ENCODE measurements at regions not wholly inside any gene's neighbourhood (a gene's known extent, or its start where the extent isn't known, plus 50 kb on each side); places are given as distances from the start of the nearest gene placed in this dataset.

DNA sequence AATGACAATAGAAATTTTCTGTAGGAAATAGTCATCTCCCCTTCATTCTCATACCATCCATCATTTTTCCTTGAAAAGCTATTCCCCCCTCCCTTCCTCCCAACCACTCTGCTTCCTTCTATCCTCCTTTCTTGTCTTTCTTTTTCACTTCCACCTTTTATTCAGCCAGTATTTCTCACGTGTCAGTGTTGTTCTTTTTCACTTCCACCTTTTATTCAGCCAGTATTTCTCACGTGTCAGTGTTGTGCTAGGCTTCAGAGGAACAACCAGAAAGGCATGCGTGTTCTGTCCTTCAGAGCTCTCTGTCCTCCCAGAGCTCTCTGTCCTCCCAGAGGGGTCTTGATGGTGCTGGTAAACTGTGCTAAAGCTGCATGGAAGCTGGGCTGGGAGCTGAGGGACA is 419.6 kb downstream of the GADD45G start:
- H3K36me3 Mint-ChIP-seq, result no peaks in the 10 kb centered on the region
- TF ChIP-seq, protein P1, sequence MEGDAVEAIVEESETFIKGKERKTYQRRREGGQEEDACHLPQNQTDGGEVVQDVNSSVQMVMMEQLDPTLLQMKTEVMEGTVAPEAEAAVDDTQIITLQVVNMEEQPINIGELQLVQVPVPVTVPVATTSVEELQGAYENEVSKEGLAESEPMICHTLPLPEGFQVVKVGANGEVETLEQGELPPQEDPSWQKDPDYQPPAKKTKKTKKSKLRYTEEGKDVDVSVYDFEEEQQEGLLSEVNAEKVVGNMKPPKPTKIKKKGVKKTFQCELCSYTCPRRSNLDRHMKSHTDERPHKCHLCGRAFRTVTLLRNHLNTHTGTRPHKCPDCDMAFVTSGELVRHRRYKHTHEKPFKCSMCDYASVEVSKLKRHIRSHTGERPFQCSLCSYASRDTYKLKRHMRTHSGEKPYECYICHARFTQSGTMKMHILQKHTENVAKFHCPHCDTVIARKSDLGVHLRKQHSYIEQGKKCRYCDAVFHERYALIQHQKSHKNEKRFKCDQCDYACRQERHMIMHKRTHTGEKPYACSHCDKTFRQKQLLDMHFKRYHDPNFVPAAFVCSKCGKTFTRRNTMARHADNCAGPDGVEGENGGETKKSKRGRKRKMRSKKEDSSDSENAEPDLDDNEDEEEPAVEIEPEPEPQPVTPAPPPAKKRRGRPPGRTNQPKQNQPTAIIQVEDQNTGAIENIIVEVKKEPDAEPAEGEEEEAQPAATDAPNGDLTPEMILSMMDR (IDR thresholded peaks at IDR 0.05; ENCODE audit: unreplicated experiment), result no peak
- H3K9me3 Mint-ChIP-seq, result peaks cover 4% of the 10 kb centered on the region
- H3K4me3 Mint-ChIP-seq, result no peak overlapping the region
- H3K27me3 Mint-ChIP-seq (ENCODE audit: low read depth), result peaks cover 26% of the 10 kb centered on the region
- DNase-seq (ENCODE audit: low spot score in 2 of 2, unreplicated experiment in 2 of 2), result no peak
- H3K4me1 Mint-ChIP-seq, result no peaks in the 10 kb centered on the region
- H3K27ac Mint-ChIP-seq, result no peak overlapping the region

DNA sequence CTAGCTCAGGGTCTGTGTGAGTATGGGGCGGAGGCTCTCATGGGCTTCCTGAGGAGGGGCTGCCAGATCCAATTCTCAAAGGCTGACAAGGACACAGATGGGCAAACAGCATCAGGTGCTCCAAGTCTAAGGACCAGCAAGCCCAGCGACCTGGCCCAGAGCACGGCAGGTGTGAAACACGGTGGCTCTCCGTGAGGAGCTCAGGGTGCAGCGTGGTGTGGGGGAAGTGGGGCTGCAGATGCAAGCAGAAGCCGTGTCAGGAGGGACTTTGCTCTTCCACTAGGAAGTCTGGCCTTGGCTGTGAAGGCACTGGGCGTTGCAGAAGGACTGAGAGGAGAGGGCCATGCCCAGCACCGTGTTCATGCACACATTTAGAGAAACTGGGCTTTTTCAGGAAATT is 420.0 kb downstream of the GADD45G start:
- no peak for DNase-seq (ENCODE audit: low spot score in 2 of 2, unreplicated experiment in 2 of 2)

DNA sequence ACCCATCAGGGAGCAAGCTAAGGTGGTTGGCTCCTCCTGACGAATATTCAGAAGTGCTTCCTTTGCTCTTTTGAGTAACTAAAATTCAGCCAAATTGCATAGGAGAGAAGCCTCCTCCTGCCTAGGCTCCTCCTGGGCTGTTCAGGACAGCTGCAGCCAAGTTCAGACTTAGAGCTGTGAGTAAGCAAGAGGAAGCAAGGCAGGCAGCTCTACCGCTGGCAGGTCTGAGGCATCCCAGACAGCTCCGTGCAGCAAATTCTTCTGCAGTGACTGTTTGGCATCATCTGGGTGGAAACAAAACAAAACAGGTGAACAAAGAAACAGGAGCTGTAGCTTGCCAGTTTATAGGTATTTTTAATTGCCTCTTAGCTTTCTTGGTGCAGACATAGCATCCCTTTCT is 421.0 kb downstream of the GADD45G start:
- Mint-ChIP-seq H3K4me3 (no peak overlapping the region), H3K9me3 (peaks cover 4% of the 10 kb centered on the region), H3K27ac (no peak overlapping the region), H3K27me3 (ENCODE audit: low read depth) (peaks cover 25% of the 10 kb centered on the region), H3K36me3 (no peaks in the 10 kb centered on the region), H3K4me1 (no peaks in the 10 kb centered on the region)
- TF ChIP-seq, protein P1 (IDR thresholded peaks at IDR 0.05; ENCODE audit: unreplicated experiment), result no peak
- no peak for DNase-seq (ENCODE audit: low spot score in 2 of 2, unreplicated experiment in 2 of 2)

More for the DNA sequence above, 420.0 kb downstream of the GADD45G start:
- TF ChIP-seq, protein P1 (IDR thresholded peaks at IDR 0.05; ENCODE audit: unreplicated experiment), result no peak
- H3K4me1 Mint-ChIP-seq, result no peaks in the 10 kb centered on the region
- H3K27ac Mint-ChIP-seq, result no peak overlapping the region
- H3K27me3 Mint-ChIP-seq (ENCODE audit: low read depth), result peaks cover 26% of the 10 kb centered on the region
- H3K4me3 Mint-ChIP-seq, result no peak overlapping the region
- H3K36me3 Mint-ChIP-seq, result no peaks in the 10 kb centered on the region
- peaks cover 4% of the 10 kb centered on the region for H3K9me3 Mint-ChIP-seq

DNA sequence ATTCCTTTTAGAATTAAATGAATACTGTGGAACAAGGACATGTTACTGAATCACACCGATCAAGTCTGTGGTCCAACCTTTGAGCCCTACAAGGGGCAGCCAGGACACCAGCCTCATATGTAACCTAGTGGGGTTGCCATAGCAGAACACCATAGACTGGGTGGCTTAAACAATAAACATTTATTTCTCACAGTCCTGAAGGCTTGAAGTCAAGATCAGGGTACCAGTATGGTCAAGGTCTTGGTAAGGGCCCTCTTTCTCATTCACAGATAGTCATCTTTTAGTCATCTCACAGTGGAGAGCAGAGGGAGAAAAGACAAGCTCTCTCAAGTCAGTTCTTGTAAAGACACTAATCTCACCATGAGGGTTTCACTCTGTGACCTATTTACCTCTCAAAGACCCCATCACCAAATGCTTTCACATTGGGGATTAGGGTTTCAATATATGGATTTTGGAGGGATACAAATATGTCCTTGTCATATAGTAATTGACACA is 422.5 kb downstream of the GADD45G start:
- Mint-ChIP-seq H3K27ac (no peak overlapping the region), H3K9me3 (peaks cover 4% of the 10 kb centered on the region), H3K4me3 (no peak overlapping the region), H3K4me1 (no peaks in the 10 kb centered on the region), H3K36me3 (no peaks in the 10 kb centered on the region), H3K27me3 (ENCODE audit: low read depth) (peaks cover 29% of the 10 kb centered on the region)
- no peak for DNase-seq (ENCODE audit: low spot score in 2 of 2, unreplicated experiment in 2 of 2)
- TF ChIP-seq, protein P1 (IDR thresholded peaks at IDR 0.05; ENCODE audit: unreplicated experiment), result no peak

DNA sequence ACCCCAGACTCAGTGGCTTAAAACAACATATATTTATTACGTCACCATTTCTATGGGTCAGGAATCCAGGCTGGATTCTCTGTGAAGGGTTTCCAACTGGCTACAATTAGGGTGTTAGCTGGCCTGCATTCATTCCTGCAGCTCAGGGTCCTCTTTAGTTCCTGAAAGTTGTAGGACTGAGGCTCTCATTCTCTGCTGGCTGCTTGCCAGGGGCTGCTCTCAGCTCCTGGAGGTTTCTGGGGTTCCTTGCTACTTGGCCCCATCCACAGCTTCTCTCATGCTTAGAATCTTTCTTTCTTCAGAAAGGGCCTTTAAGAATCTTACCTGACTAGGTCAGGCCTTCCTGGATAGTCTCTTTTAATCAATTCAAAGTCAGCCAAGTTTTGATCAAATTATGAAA is 424.6 kb downstream of the GADD45G start:
- no peak overlapping the region for H3K4me3 Mint-ChIP-seq
- no peaks in the 10 kb centered on the region for H3K36me3 Mint-ChIP-seq
- H3K9me3 Mint-ChIP-seq, result no peaks in the 10 kb centered on the region
- TF ChIP-seq, protein P1 (IDR thresholded peaks at IDR 0.05; ENCODE audit: unreplicated experiment), result no peak
- no peak overlapping the region for H3K27ac Mint-ChIP-seq
- DNase-seq (ENCODE audit: low spot score in 2 of 2, unreplicated experiment in 2 of 2), result no peak
- peaks cover 24% of the 10 kb centered on the region for H3K27me3 Mint-ChIP-seq (ENCODE audit: low read depth)
- no peaks in the 10 kb centered on the region for H3K4me1 Mint-ChIP-seq

DNA sequence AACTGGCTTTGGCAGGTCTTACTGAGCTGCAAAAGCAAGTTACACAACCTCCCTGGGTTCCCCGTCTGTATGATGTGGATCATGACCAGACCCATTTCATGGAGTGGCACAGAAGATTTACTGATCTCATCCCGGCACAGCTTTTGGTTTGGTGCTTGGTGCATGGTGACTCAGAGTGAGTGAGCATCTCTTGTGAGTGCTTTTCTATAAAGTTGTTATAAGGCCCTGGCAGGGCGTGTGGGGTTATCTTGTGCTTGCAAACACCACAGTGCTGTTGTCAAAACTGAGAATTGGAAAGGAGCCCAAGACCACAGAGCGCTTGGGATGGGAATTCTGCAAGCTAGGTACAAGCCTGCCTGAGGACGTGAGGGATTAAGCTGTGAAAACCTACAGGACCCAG is 425.2 kb downstream of the GADD45G start:
- peaks cover 19% of the 10 kb centered on the region for H3K27me3 Mint-ChIP-seq (ENCODE audit: low read depth)
- H3K36me3 Mint-ChIP-seq, result no peaks in the 10 kb centered on the region
- H3K27ac Mint-ChIP-seq, result no peak overlapping the region
- H3K4me1 Mint-ChIP-seq, result no peaks in the 10 kb centered on the region
- H3K4me3 Mint-ChIP-seq, result no peak overlapping the region
- H3K9me3 Mint-ChIP-seq, result no peaks in the 10 kb centered on the region
- no peak for DNase-seq (ENCODE audit: low spot score in 2 of 2, unreplicated experiment in 2 of 2)
- TF ChIP-seq, protein P1 (IDR thresholded peaks at IDR 0.05; ENCODE audit: unreplicated experiment), result no peak

Data from mesothelial cell of epicardium (in vitro differentiated cells).